Gastroesophageal sphincter (tissue), 4 donors: ENCODE measurements at regions not wholly inside any gene's neighbourhood (a gene's known extent, or its start where the extent isn't known, plus 50 kb on each side); places are given as distances from the start of the nearest gene placed in this dataset.

Experiments used
- ATAC-seq: fragments of 150-250 bp; one replicate; pipeline ENCODE4 v1.9.1; 2016; ENCODE audit warnings: mild to moderate bottlenecking, moderate library complexity
- H3K27ac ChIP-seq, 4 donors: fragments of 200-600 bp; sonication (generic) in 3 of 4; 1 replicate in 3 of 4; 2 replicates in 1 of 4; pipeline ENCODE4 v1.5.1; 2016 to 2019
- H3K27me3 ChIP-seq: fragments of 200-600 bp; sonication (generic); one replicate; pipeline ENCODE4 v1.5.1; 2019
- H3K36me3 ChIP-seq, 2 donors: fragments of 200-600 bp; sonication (generic); one replicate each; pipeline ENCODE4 v1.5.1; 2019; ENCODE audit warnings: control low read depth in 1 of 2
- H3K4me1 ChIP-seq, 3 donors: fragments of 200-600 bp; sonication (generic); 1 replicate in 2 of 3; 2 replicates in 1 of 3; pipeline ENCODE4 v1.5.1; 2016 to 2019; ENCODE audit warnings: control low read depth in 2 of 3
- H3K4me3 ChIP-seq, 2 donors: fragments of 200-600 bp; sonication (generic); one replicate each; pipeline ENCODE4 v1.5.1; 2019; ENCODE audit warnings: mild to moderate bottlenecking in 1 of 2, moderate library complexity in 1 of 2
- H3K9me3 ChIP-seq, 3 donors: fragments of 200-600 bp; sonication (generic); one replicate each; pipeline ENCODE4 v1.5.1; 2017 to 2019; ENCODE audit warnings: control low read depth in 2 of 3
- EP300 ChIP-seq: sonication (generic); formaldehyde crosslinking; IDR thresholded peaks from one replicate; pipeline ENCODE4 v1.6.1; 2017; ENCODE audit warnings: antibody characterized with exemption, mild to moderate bottlenecking
- POLR2A ChIP-seq, 2 donors: fragments of 450-650 bp; IDR thresholded peaks; one replicate each; pipeline ENCODE4 v1.6.1; 2017; ENCODE audit warnings: antibody characterized with exemption in 2 of 2, mild to moderate bottlenecking in 2 of 2, moderate library complexity in 1 of 2
- POLR2AphosphoS5 ChIP-seq: sonication (generic); formaldehyde crosslinking; IDR thresholded peaks from one replicate; pipeline ENCODE4 v1.6.1; 2017; ENCODE audit warnings: antibody characterized with exemption
- WGBS, 2 donors: methylation state at CpG; one replicate each; pipeline ENCODE4 v1.1.5; 2018; ENCODE audit warnings: low coverage in 1 of 2; 5-methylcytosine and 5-hydroxymethylcytosine counted together
- TF ChIP-seq, protein P1 (sequence below), 4 experiments: fragments of 200-600 bp in 2 of 4; fragments of 450-650 bp in 2 of 4; sonication (generic) in 1 of 4; IDR thresholded peaks; one replicate each; pipeline ENCODE4 v1.5.1; 2017 to 2019; ENCODE audit warnings: antibody characterized with exemption in 4 of 4, mild to moderate bottlenecking in 2 of 4, moderate library complexity in 2 of 4

DNA sequence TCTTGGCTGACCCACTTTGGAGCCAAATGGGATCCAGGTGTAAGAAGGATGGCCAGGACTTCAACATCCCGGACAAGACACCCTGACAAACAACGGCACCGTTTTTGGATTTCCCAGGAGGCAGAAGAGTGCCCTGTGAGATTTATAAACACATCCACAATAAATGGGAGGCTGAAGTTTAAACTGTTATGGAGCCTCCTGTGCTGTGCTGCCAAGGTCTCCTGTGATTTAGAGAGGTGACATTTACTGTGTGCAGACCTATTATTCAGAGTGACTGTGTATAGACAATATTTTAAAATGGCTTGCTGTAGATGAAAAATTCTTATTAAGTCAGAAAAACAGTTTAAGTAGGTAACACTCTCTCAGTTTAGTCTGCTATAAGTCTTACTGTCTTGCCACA is 401.5 kb upstream of the ETAA1 start:
- no peaks in the 10 kb centered on the region for H3K27me3 ChIP-seq
- H3K4me1 ChIP-seq, result peaks cover 0 to 8% (median 0%) of the 10 kb centered on the region in 3 donors
- TF ChIP-seq POLR2AphosphoS5, result no peak
- TF ChIP-seq EP300, result no peak
- TF ChIP-seq POLR2A (IDR thresholded peaks at IDR 0.05), result no peak
- TF ChIP-seq, protein P1, sequence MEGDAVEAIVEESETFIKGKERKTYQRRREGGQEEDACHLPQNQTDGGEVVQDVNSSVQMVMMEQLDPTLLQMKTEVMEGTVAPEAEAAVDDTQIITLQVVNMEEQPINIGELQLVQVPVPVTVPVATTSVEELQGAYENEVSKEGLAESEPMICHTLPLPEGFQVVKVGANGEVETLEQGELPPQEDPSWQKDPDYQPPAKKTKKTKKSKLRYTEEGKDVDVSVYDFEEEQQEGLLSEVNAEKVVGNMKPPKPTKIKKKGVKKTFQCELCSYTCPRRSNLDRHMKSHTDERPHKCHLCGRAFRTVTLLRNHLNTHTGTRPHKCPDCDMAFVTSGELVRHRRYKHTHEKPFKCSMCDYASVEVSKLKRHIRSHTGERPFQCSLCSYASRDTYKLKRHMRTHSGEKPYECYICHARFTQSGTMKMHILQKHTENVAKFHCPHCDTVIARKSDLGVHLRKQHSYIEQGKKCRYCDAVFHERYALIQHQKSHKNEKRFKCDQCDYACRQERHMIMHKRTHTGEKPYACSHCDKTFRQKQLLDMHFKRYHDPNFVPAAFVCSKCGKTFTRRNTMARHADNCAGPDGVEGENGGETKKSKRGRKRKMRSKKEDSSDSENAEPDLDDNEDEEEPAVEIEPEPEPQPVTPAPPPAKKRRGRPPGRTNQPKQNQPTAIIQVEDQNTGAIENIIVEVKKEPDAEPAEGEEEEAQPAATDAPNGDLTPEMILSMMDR (IDR thresholded peaks at IDR 0.05), result no peak
- H3K9me3 ChIP-seq, result no peaks in the 10 kb centered on the region
- H3K36me3 ChIP-seq, result no peaks in the 10 kb centered on the region
- H3K27ac ChIP-seq, result no peak overlapping the region
- H3K4me3 ChIP-seq, result no peak overlapping the region
- WGBS, 2 donors, result 22 to 53% methylated on average over 2 to 3 of the region's 3 CpGs
- ATAC-seq, result no peak

DNA sequence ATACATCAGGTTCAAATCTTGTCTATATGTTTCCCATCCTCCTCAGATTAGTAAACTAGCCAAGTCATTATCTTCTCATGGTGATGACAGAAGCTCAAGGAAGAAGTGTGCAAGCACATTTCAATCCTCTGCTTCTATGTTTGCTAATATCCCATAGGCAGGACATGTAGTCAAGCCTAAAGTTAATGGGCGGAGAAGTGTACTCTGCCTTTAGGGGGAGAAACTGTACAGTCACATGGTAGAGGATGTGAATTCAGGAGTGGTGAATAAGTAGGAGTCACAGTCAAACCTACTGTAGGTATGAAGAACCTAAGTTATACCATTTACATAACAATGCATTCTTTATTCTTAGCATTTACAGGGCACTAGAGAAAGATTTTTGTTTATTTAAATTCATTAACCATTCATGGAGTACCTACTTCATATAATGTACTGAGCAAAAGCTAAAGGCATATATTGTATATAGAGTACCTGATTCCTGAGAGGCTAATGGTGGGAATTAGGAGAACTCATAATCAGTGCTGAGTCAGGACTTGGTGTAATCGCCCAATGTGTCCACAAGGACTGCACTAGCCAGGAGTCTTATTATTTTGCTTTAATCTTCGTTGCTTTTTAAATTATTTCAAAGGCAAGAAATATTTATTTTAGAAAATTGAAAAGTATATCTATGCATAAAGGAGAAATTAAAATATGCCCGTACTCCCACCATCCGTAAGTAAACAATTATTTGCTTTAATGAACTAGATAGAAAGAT is 394.3 kb upstream of the ETAA1 start:
- no peaks in the 10 kb centered on the region for H3K9me3 ChIP-seq
- H3K27me3 ChIP-seq, result no peaks in the 10 kb centered on the region
- no peak overlapping the region for H3K4me3 ChIP-seq
- H3K36me3 ChIP-seq, result no peaks in the 10 kb centered on the region
- 85 to 94% methylated on average over 4 to 5 of the region's 5 CpGs for WGBS, 2 donors
- no peak for TF ChIP-seq EP300
- TF ChIP-seq POLR2AphosphoS5, result no peak
- no peak for TF ChIP-seq POLR2A (IDR thresholded peaks at IDR 0.05)
- TF ChIP-seq, protein P1 (IDR thresholded peaks at IDR 0.05), result no peak
- no peak overlapping the region for H3K27ac ChIP-seq
- no peaks in the 10 kb centered on the region for H3K4me1 ChIP-seq
- no peak for ATAC-seq

DNA sequence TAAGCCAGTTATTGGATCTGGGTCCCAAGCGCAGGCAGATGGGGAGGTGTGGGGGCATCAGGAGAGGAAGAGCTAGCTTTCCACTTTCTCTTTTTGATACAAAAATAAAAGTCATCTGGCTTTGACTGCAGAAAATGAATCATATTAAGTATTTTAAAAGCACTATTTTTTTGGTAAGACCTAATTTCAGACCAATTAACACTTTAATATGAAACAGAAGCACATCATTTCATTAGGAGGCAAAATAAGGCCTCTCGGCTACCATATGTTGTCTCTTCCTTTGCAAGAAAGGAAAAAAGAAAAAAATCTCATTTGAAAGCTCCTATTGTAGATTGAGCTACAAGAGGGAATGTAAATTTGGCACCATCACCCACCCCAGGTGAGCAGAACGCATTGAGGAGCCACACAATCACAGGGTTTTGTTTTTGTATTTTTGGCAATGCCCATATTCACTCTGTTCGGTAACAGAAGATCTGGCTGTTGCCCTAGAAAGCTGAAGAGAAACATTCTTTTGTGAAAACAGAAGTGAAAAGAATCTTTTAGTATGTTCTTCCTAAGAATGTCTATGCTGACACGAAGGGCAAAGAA is 390.7 kb upstream of the ETAA1 start:
- H3K27ac ChIP-seq, result no peak overlapping the region
- H3K27me3 ChIP-seq, result no peaks in the 10 kb centered on the region
- no peak overlapping the region for H3K4me3 ChIP-seq
- 54 to 81% methylated on average over 4 to 5 of the region's 5 CpGs for WGBS, 2 donors
- no peaks in the 10 kb centered on the region for H3K9me3 ChIP-seq
- ATAC-seq, result no peak
- TF ChIP-seq, protein P1 (IDR thresholded peaks at IDR 0.05), result no peak
- no peak for TF ChIP-seq POLR2AphosphoS5
- no peak for TF ChIP-seq POLR2A (IDR thresholded peaks at IDR 0.05)
- no peak for TF ChIP-seq EP300
- no peaks in the 10 kb centered on the region for H3K4me1 ChIP-seq
- H3K36me3 ChIP-seq, result no peaks in the 10 kb centered on the region

DNA sequence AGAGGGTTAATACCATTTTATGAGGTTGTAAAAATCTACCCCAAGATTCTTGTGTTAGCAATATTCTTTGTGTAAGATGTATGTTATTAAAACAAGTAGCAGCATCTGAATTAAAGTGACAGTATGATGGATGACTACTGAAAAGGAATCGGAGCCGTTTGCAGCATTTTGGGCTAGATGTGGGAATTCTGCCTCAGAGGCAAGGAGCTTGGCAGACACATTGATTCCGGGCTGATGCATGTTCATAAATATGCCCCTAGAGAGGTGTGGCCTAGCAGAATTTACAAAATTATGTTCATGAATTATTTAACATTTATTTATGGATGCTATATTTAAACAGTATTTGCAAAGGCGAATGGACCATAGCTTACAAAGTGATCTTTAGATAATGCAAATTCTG is 389.0 kb upstream of the ETAA1 start:
- Histone ChIP-seq H3K27ac (no peak overlapping the region), H3K4me3 (no peak overlapping the region), H3K27me3 (no peaks in the 10 kb centered on the region), H3K36me3 (no peaks in the 10 kb centered on the region), H3K4me1 (no peaks in the 10 kb centered on the region), H3K9me3 (no peaks in the 10 kb centered on the region)
- TF ChIP-seq EP300 (no peak), POLR2A (IDR thresholded peaks at IDR 0.05) (no peak), POLR2AphosphoS5 (no peak)
- TF ChIP-seq, protein P1 (IDR thresholded peaks at IDR 0.05), result no peak
- no peak for ATAC-seq
- 51 to 53% methylated on average over 4 of the region's 4 CpGs for WGBS, 2 donors

DNA sequence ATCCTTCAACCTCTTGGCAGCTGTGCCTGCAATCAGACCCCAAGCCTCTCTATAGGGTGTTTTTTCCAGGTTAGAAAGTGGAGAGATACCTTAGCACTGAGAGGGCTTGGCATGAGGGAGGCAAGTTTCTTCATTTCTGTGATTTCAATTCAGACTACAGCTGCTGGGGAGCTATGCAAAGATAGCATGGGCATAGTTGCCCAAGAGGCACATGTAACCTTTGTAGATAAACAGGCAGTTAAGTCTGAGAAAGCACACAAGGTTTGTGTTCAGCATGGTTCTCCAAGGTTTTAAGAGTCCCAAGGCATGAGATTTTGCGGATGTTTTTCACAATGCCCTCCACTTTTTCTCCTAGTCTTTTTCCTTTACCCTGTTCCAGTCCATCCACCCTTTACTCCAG is 385.0 kb upstream of the ETAA1 start:
- Histone ChIP-seq H3K4me3 (no peak overlapping the region), H3K27me3 (no peaks in the 10 kb centered on the region), H3K9me3 (no peaks in the 10 kb centered on the region), H3K36me3 (no peaks in the 10 kb centered on the region), H3K27ac (no peak overlapping the region), H3K4me1 (no peaks in the 10 kb centered on the region)
- 93 to 100% methylated on average over 1 of the region's 1 CpG for WGBS, 2 donors
- TF ChIP-seq EP300, result no peak
- TF ChIP-seq POLR2AphosphoS5, result no peak
- TF ChIP-seq, protein P1 (IDR thresholded peaks at IDR 0.05), result no peak
- ATAC-seq, result no peak
